CD14-positive monocyte (primary cell): ENCODE measurements at regions not wholly inside any gene's neighbourhood (a gene's known extent, or its start where the extent isn't known, plus 50 kb on each side); places are given as distances from the start of the nearest gene placed in this dataset.

Experiments used
- DNase-seq, 3 donors: peaks; one replicate each; pipeline ENCODE4 v3.0.0-alpha.2; 2011 to 2022
- H2AFZ ChIP-seq: 2 replicates; pipeline ENCODE4 v1.6.0; 2012; ENCODE audit warnings: mild to moderate bottlenecking, low read depth, low read length, inconsistent platforms; ENCODE audit not compliant: insufficient read depth, poor library complexity, severe bottlenecking
- H3K27ac ChIP-seq, 2 donors: 1 replicate in 1 of 2; 2 replicates in 1 of 2; pipeline ENCODE4 v1.5.1; 2012 to 2013; ENCODE audit warnings: low read length in 2 of 2, control low read depth in 1 of 2, inconsistent platforms in 1 of 2, low read depth in 1 of 2, mild to moderate bottlenecking in 1 of 2
- H3K27me3 ChIP-seq, 2 donors: one replicate each; pipeline versions ENCODE4 v1.6.0 to v1.6.1; 2011 to 2013; ENCODE audit warnings: low read length in 2 of 2; ENCODE audit not compliant: control insufficient read depth in 2 of 2, insufficient read depth in 2 of 2
- H3K36me3 ChIP-seq, 2 donors: replicated peaks in 1 of 2; 1 replicate in 1 of 2; 2 replicates in 1 of 2; pipeline versions ENCODE4 v1.5.1 to v1.6.1; 2012 to 2013; ENCODE audit warnings: low read length in 2 of 2, control low read depth in 1 of 2, inconsistent platforms in 1 of 2, mild to moderate bottlenecking in 1 of 2; ENCODE audit not compliant: insufficient read depth in 2 of 2, control insufficient read depth in 1 of 2
- H3K4me1 ChIP-seq, 2 donors: 1 replicate in 1 of 2; 2 replicates in 1 of 2; pipeline versions ENCODE4 v1.5.1 to v1.6.1; 2012 to 2013; ENCODE audit warnings: low read length in 2 of 2, control low read depth in 1 of 2, inconsistent platforms in 1 of 2, mild to moderate bottlenecking in 1 of 2, moderate library complexity in 1 of 2; ENCODE audit not compliant: insufficient read depth in 2 of 2, control insufficient read depth in 1 of 2
- H3K4me2 ChIP-seq: replicated peaks from 2 replicates; pipeline ENCODE3; 2012; ENCODE audit warnings: low read length, moderate library complexity, mild to moderate bottlenecking; ENCODE audit not compliant: poor library complexity, severe bottlenecking; ENCODE audit errors: extremely low read depth
- H3K4me3 ChIP-seq, 3 experiments: fragments of 200-600 bp in 1 of 3; sonication (generic) in 1 of 3; replicated peaks in 1 of 3; 1 replicate in 2 of 3; 2 replicates in 1 of 3; pipeline ENCODE4 v1.5.1; 2011 to 2013; ENCODE audit warnings: low read length in 3 of 3, mild to moderate bottlenecking in 3 of 3, control low read depth in 2 of 3, low read depth in 2 of 3, inconsistent platforms in 1 of 3, moderate library complexity in 1 of 3
- H3K79me2 ChIP-seq: 2 replicates; pipeline ENCODE4 v1.6.0; 2012; ENCODE audit warnings: mild to moderate bottlenecking, control low read depth, inconsistent platforms, low read length, moderate library complexity; ENCODE audit not compliant: insufficient read depth
- H3K9ac ChIP-seq: 2 replicates; pipeline ENCODE4 v1.6.0; 2017; ENCODE audit warnings: low read length, mild to moderate bottlenecking; ENCODE audit not compliant: insufficient read depth, poor library complexity, severe bottlenecking
- H3K9me3 ChIP-seq, 2 donors: replicated peaks in 1 of 2; 1 replicate in 1 of 2; 2 replicates in 1 of 2; pipeline versions ENCODE4 v1.5.1 to v1.6.1; 2012 to 2013; ENCODE audit warnings: low read length in 2 of 2, control low read depth in 1 of 2; ENCODE audit not compliant: control insufficient read depth in 1 of 2, insufficient read depth in 1 of 2
- H4K20me1 ChIP-seq: 2 replicates; pipeline ENCODE4 v1.6.0; 2012; ENCODE audit warnings: mild to moderate bottlenecking, low read length, control low read depth, moderate library complexity; ENCODE audit not compliant: insufficient read depth
- H3K27ac Mint-ChIP-seq, 7 donors: one replicate each; pipeline ENCODE4 v1.8.0; 2020; ENCODE audit warnings: mild to moderate bottlenecking in 7 of 7, mixed read lengths in 7 of 7, moderate library complexity in 6 of 7, inconsistent platforms in 2 of 7
- H3K27me3 Mint-ChIP-seq, 3 donors: one replicate each; pipeline ENCODE4 v1.8.0; 2021 to 2022; ENCODE audit warnings: low read depth in 3 of 3, mild to moderate bottlenecking in 3 of 3, mixed read lengths in 3 of 3, moderate library complexity in 3 of 3, inconsistent platforms in 1 of 3
- H3K36me3 Mint-ChIP-seq, 2 donors: one replicate each; pipeline ENCODE4 v1.8.0; 2020; ENCODE audit warnings: mixed read lengths in 2 of 2, inconsistent platforms in 1 of 2, mild to moderate bottlenecking in 1 of 2
- H3K4me1 Mint-ChIP-seq: one replicate; pipeline ENCODE4 v1.8.0; 2020; ENCODE audit warnings: mild to moderate bottlenecking, mixed read lengths
- H3K4me3 Mint-ChIP-seq, 2 donors: one replicate each; pipeline ENCODE4 v1.8.0; 2020; ENCODE audit warnings: mild to moderate bottlenecking in 2 of 2, mixed read lengths in 2 of 2, moderate library complexity in 1 of 2
- H3K9me3 Mint-ChIP-seq, 7 donors: one replicate each; pipeline ENCODE4 v1.8.0; 2020 to 2022; ENCODE audit warnings: mixed read lengths in 7 of 7, mild to moderate bottlenecking in 6 of 7, moderate library complexity in 6 of 7, inconsistent platforms in 2 of 7
- WGBS: methylation state at CpG from one replicate; pipeline ENCODE4 v1.1.5; 2013; ENCODE audit warnings: missing lambda C conversion rate; ENCODE audit not compliant: insufficient coverage; 5-methylcytosine and 5-hydroxymethylcytosine counted together
- intact Hi-C, 2 donors: fragments of 100-400 bp; cut with micrococcal nuclease; formaldehyde crosslinking; loops; one replicate each; pipeline versions ENCODE4 v1.15.0 to v1.15.1; 2023
- TF ChIP-seq, protein P1 (sequence below): fragments of 200-600 bp; IDR thresholded peaks from one replicate; pipeline ENCODE4 v1.8.0; 2022; ENCODE audit warnings: antibody characterized with exemption, mild to moderate bottlenecking

DNA sequence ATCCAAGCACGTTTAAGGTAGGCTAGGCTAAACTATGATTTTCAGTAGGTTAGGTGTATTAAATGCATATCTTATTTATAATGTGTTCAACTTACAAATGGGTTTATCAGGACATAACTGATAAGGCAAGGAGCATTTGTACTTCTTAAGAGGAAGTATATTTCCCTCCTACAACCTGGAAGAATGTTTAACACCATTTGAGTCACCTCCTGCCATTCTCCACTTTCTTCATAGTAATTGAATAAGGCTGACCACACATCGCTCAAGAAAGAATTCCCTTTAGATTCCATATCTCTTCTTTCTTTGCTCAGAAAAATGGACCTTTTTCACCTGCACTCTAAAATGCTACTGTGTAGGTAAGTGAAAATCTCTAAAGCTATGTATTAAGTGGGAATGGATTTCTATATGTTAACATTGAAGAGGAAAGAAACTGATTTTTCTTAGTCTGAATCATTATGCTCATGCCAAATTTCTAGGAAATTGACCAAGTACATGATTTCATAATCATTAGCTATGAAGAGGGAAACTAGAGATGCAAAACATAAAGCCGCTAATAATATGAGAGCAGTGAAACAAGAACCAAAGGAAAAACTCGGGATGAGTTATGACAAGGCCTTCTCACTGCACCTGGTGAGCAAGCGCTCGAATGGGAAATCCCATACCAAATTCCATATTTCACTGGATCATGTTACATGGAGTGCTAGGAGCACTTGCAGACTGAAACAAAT lies 210.4 kb downstream of the ALDH8A1 start:
- H3K4me3 Mint-ChIP-seq: no peak overlapping the region
- DNase-seq: no peak
- H3K9me3 Mint-ChIP-seq: no peaks in the 10 kb centered on the region
- peak overlapping the region; percentile 43 for H3K4me2 ChIP-seq
- H3K36me3 Mint-ChIP-seq: no peaks in the 10 kb centered on the region
- H3K27ac ChIP-seq: peak overlapping the region in 1 of 2 donors; percentile 11
- TF ChIP-seq, protein P1, sequence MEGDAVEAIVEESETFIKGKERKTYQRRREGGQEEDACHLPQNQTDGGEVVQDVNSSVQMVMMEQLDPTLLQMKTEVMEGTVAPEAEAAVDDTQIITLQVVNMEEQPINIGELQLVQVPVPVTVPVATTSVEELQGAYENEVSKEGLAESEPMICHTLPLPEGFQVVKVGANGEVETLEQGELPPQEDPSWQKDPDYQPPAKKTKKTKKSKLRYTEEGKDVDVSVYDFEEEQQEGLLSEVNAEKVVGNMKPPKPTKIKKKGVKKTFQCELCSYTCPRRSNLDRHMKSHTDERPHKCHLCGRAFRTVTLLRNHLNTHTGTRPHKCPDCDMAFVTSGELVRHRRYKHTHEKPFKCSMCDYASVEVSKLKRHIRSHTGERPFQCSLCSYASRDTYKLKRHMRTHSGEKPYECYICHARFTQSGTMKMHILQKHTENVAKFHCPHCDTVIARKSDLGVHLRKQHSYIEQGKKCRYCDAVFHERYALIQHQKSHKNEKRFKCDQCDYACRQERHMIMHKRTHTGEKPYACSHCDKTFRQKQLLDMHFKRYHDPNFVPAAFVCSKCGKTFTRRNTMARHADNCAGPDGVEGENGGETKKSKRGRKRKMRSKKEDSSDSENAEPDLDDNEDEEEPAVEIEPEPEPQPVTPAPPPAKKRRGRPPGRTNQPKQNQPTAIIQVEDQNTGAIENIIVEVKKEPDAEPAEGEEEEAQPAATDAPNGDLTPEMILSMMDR: no peak
- WGBS: no CpG with 5 or more reads among the region's 6 CpGs
- H4K20me1 ChIP-seq: no peaks in the 10 kb centered on the region
- peaks cover 47% of the 10 kb centered on the region for H3K4me1 Mint-ChIP-seq
- no peaks in the 10 kb centered on the region for H3K9me3 ChIP-seq
- peaks cover 32 to 51% of the 10 kb centered on the region in 2 donors for H3K4me1 ChIP-seq
- intact Hi-C loops: no loop called here
- H3K9ac ChIP-seq: no peak overlapping the region
- no peak overlapping the region for H2AFZ ChIP-seq
- H3K27me3 Mint-ChIP-seq: peaks cover 1 to 8% (median 1%) of the 10 kb centered on the region in 3 donors
- peak overlapping the region in 3 of 7 donors; percentile 12 to 36 (median 35) for H3K27ac Mint-ChIP-seq
- H3K79me2 ChIP-seq: no peaks in the 10 kb centered on the region
- H3K4me3 ChIP-seq: peak overlapping the region in 1 of 3 experiments; percentile 33
- H3K27me3 ChIP-seq: peaks cover 0 to 2% of the 10 kb centered on the region in 2 donors
- no peaks in the 10 kb centered on the region for H3K36me3 ChIP-seq

DNA sequence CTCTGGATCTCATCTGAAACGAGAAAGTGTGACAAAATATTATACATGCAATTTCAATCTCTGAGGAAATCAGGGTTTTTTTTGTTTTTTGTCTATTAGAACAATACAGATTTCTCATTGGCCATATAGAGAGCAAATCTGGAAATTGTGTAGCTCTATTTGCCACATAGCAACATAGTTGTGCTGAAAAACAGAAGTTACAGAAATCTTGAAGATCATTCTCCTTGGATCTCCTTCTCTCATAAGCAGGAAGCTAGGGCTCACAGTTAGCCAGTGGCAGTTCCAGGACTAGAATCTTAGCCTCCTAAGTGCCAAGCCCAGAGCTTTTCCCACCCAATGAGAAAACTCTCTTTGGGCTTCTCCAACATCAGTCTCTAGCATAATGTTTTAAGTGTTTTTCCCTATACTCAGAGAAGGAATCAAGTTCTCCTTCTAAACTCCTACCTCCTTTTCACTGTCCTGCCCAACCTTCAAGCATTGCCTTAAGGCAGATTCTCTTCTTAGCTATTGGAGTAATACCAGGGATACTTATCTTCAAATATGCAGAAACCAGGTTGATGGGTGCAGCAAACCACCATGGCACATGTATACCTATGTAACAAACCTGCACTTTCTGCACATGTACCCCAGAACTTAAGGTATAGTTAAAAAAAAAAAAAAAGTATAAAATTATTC lies 211.6 kb downstream of the ALDH8A1 start:
- peaks cover 43 to 62% of the 10 kb centered on the region in 2 donors for H3K4me1 ChIP-seq
- TF ChIP-seq, protein P1: no peak
- H3K79me2 ChIP-seq: no peaks in the 10 kb centered on the region
- no peaks in the 10 kb centered on the region for H3K36me3 Mint-ChIP-seq
- H3K27me3 ChIP-seq: no peaks in the 10 kb centered on the region
- no peak overlapping the region for H3K9ac ChIP-seq
- H3K4me3 Mint-ChIP-seq: no peak overlapping the region
- H3K4me1 Mint-ChIP-seq: peaks cover 58% of the 10 kb centered on the region
- H3K4me3 ChIP-seq: no peak overlapping the region
- H4K20me1 ChIP-seq: no peaks in the 10 kb centered on the region
- WGBS: no CpG with 5 or more reads among the region's 1 CpG
- no peak overlapping the region for H3K27ac ChIP-seq
- H3K4me2 ChIP-seq: no peak overlapping the region
- H3K27ac Mint-ChIP-seq: peak overlapping the region in 4 of 7 donors; percentile 5 to 82 (median 46)
- H3K36me3 ChIP-seq: no peaks in the 10 kb centered on the region
- intact Hi-C loops: no loop called here
- H3K9me3 Mint-ChIP-seq: no peaks in the 10 kb centered on the region
- peaks cover 1 to 4% (median 1%) of the 10 kb centered on the region in 3 donors for H3K27me3 Mint-ChIP-seq
- no peak overlapping the region for H2AFZ ChIP-seq
- peak in 2 of 3 donors; percentile 20 to 27 for DNase-seq
- H3K9me3 ChIP-seq: no peaks in the 10 kb centered on the region
